GM21423 (cell line): ENCODE measurements at regions not wholly inside any gene's neighbourhood (a gene's known extent, or its start where the extent isn't known, plus 50 kb on each side); places are given as distances from the start of the nearest gene placed in this dataset.
A peak's percentile ranks its signal among the peaks of the same experiment; 100 is the strongest.
"Not testable (repeated sequence)": the region's sequence is repeated elsewhere in the genome, so short reads cannot be mapped to it uniquely, and the experiment has no call there.

ENCODE experiments used
- ATAC-seq: cut with Tn5 transposase; IDR thresholded peaks from one replicate; pipeline ENCODE4 v1.9.1; 2021; ENCODE audit warnings: mild to moderate bottlenecking, moderate library complexity; ENCODE audit not compliant: unreplicated experiment

DNA sequence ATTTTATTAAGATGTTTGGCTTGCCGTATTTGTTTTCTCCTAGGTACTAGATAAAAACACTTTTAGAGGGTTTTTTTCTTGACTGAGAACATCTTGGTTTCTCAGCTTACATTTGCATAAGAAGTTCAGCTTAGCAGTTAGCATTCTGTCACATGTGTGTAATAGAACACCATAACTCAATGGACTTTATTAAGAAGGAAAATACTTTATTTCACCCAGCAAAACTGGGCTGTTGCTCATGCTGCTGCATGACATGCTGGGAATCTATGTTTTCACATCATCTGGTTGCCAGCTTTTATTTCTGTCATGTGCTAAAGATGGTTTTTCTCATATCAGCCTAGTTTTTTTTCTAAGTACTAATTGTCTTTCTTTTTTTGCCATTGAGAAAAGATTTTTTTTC, 144.6 kb downstream of the UTRN start:
- no peak for ATAC-seq

DNA sequence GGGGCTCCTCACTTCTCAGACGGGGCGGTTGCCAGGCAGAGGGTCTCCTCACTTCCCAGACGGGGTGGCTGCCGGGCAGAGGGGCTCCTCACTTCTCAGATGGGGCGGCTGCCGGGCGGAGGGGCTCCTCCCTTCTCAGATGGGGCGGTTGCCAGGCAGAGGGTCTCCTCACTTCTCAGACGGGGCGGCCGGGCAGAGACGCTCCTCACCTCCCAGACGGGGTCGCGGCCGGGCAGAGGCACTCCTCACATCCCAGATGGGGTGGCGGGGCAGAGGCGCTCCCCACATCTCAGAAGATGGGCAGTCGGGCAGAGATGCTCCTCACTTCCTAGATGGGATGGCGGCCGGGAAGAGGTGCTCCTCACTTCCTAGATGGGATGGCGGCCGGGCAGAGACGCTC, 148.3 kb downstream of the UTRN start:
- ATAC-seq = not testable (repeated sequence)

DNA sequence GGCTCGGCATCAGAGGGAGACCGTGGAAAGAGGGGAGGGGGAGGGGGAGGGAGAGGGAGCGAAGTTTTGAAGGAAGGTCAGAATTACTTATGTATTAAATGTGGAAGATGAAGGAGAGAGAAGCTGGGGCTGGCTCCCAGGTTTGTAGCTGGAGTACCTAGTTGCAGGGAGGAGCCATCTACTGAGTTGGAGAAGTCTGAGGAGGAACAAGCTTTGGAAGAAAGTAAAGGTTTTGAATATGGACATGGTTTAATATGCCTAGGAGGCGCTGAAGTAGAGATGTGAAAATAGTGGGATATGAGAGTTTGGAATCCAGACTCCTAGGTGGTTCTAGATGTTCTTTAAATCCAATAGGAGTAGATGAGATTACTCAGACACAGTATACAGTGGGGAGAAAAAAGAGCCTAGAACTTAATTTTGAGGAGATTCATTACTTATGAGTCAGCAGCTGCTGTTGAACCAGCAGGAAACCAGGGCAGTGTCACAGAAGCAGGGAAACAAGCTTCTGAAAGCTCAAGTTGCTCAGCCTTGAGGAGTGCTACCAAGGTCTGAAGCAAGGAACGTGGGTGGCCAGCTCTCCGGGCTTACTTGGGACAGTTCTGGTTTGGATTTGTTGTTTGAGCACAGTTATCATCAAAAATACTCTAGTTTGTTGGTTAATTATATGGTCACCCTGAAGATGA, 149.3 kb downstream of the UTRN start:
- no peak for ATAC-seq

DNA sequence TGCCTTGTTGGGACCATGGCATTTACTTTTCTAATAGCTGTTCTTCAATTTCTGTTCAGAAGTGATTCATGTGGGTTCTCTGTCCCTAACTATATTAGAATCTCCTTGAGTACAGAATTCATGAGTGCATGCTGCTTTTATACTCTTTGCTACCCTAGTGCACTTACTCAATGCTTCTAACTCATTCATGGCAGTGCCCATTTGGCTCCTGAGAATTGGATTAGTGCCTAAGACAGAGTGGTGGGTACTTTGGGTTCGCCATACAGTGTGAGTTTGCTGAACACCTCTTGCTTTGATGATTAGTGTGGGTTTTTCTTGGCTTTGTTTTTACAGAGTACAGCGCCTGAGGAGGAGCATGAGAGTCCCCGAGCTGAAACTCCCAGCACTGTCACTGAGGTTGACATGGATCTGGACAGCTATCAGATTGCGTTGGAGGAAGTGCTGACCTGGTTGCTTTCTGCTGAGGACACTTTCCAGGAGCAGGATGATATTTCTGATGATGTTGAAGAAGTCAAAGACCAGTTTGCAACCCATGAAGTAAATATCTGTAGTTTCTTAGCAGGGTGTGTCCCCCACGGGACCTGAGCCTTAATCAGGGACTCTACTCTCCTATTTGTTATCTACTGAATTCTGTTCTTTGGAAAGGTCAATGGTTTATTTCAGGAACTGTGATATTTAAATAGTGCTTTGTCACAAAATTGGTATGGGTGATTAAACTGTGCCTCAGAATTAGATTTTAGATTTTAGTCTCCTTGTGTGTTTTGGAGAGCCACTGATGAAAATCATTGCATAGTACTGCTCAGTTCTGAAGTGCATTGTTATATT, 150.7 kb downstream of the UTRN start:
- ATAC-seq = no peak

DNA sequence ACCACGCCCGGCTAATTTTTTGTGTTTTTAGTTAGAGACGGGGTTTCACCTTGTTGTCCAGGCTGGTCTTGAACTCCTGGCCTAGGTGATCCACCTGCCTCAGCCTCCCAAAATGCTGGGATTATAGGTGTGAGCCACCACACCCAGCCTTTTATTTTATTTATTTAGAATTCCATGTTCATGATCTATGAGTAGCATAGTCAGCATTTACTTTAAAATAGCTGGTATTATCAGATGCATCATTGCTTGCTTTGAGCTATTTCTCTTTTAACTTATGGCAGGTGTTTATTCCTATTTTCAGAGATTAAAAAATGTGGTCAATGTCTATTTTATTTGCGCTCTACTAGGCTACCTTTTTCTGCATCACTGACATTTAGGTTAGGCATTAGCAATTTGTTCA, 152.0 kb downstream of the UTRN start:
- no peak for ATAC-seq

DNA sequence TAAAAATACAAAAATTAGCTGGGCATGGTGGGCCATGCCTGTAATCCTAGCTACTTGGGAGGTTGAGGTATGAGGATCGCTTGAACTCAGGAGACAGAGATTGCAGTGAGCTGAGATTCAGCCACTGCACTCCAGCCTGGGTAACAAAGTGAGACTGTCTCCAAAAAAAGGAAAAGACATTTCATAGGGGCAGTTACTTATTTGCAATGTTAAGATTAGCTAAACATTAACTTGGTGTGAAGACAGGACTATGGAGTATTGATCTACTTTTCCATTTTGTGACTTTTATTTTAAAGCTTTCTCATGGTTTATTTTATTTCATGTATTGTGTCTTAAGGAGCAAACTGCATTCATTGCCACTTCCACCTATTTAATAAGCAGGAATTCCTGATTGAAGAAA, 153.0 kb downstream of the UTRN start:
- no peak for ATAC-seq

DNA sequence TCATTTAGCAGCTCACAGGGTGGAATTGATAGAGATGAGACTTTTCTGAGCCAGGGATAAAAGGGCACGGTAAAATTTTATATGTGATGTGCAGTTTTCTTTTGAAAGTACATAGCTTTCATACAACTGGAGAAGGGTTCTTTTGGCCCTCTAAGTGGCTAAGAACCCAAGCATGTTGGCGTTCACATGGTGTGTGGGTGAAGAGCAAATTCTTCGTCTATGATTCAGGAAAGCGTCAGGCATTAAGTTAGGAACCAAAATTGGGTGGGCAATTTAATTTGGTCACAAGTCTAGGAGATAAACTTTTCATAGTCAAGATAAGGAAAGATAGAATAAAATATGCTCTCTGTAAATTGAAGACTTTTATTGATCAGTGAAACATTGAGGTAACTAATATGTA, 153.9 kb downstream of the UTRN start:
- no peak for ATAC-seq

DNA sequence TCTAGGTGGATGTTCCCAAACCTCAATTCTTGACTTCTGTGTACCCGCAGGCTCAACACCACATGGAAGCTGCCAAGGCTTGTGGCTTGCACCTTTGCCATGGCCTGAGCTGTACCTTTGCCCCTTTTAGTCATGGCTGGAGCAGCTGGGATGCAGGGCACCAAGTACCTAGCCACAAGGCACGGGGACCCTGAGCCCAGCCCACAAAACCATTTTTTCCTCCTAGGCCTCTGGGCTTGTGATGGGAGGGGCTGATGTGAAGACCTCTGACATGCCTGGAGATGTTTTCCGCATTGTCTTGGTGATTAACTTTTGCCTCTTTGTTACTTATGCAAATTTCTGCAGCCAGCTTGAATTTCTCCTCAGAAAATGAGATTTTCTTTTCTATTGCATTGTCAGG, 156.7 kb downstream of the UTRN start:
- not testable (repeated sequence) for ATAC-seq

DNA sequence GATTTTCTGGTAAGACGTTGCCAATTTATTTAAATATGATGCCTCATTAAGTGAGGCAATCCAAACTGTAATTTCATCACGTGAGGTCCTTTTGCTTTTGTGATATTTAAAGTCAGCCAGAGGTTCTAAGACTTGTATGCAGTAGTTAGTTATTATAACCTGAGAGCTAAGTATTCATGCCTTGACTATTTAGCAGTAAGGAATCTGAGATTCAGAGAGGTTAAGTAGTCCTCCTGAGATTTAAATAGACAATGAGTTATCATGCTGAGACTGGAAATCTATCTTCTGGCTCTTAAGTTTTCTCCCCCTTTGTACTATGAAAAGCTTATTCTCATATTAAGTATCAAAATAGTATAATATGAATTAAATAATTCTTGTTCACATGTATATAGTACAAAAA, 158.0 kb downstream of the UTRN start:
- ATAC-seq = no peak

DNA sequence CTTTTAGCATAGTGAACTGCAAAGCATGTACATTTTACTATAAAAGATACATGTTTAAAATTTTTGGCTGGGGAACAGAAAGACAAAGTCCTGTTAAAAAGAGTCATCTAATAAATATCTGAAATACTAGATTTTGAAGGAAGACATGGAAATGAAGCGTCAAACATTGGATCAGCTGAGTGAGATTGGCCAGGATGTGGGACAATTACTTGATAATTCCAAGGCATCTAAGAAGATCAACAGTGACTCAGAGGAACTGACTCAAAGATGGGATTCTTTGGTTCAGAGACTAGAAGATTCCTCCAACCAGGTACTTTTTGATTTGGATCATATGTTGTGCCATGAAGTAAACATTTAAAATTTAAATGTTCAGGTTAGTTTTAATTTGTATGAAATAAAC, 162.3 kb downstream of the UTRN start:
- no peak for ATAC-seq

DNA sequence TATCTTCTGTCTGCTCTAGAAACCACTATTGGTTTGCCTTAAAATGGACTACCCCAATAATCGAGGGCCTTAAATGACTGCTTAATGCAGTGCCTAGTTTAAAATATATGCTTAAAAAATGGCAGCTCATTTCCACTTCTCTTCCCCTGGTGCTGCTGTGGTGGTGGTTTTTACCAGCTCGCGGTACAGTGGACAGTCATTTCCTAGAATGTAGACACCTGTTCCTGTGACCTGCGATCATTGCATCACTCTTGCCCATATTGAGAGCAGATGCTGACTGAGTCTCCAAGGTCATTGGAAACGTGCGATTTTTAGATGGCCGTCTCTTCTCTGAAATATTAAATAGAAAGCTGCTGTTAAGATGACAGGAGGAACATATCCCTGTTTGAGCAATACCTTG, 164.1 kb downstream of the UTRN start:
- ATAC-seq = no peak

DNA sequence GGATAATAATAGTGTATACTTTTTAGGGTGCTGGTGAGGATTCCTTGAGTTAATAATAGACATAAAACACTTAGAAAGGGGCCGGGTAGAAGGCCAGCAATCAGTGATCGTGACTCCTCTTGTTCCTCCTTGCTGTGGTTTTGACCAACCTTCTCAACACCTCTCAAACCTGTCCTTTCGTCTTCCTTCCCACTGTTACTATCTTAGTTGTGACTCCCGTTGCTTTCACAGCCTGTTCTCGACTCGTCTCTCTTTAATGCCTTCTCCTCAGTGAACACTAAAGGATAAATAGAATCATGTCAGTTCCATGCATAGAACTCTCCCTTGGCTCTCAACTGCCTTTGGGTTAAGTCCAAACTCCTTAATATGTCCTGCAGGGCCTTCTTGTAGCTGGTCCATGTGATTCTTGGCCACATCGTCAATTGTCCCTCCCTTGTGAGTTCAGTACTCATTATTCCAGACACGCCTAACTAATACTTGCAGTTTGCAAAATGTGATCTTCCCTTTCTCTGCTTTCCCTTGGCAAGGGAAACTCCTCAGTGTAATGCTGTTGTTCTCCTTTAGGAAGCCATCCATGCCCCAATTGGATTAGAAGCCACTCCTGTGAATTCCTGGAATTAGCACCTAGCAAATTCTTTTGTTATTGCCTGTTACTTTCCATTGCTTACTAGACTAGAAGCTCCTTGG, 164.9 kb downstream of the UTRN start:
- ATAC-seq = no peak

DNA sequence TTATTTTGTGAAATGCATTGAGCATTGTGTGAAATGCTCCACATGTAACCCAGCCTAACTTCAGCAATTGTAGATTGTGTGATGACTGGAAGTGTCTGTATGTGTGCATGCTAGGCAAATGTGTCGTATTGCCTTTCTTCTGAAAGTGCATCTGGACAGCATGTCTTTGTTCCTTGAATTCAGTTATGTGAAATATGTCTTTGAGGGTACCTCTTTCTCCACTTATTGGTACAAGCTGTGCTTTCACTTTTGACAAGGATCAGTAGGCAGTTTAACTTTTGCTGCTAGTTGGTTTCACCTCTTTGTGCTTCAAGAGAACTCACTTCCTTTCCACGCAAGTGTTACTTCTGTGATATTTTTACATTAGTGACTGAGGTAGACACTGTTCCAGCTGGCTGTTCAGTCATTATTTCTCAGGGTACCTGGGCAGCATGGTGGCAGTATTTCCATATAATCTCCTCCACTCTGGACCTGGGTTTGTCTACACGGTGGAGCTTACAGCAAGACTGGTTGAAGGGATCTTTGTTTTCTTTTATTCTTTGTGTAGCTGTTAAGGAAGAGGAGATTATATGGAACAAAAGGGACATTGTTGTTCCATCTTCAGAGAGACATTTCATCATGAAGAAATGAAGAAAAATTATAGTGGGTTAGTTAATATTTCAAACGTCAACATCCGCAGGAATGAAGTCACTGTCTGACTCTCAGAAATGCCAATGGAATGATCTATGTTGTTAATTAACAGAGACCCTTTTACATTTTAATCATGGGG, 175.4 kb downstream of the UTRN start:
- peak; percentile 93 for ATAC-seq

DNA sequence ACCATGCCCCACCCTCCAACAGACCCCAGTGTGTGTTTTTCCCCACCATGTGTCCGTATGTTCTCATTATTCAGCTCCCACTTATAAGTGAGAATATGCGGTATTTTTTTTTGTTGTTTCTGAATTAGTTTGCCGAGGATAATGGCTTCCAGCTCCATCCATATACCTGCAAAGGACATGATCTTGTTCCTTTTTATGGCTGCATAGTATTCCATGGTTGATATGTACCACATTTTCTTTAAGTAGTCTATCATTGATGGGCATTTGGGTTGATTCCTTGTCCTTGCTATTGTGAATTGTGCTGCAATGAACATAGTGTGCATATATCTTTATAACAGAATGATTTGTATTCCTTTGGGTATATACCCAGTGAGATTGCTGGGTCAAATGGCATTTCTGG, 176.9 kb downstream of the UTRN start:
- no peak for ATAC-seq

DNA sequence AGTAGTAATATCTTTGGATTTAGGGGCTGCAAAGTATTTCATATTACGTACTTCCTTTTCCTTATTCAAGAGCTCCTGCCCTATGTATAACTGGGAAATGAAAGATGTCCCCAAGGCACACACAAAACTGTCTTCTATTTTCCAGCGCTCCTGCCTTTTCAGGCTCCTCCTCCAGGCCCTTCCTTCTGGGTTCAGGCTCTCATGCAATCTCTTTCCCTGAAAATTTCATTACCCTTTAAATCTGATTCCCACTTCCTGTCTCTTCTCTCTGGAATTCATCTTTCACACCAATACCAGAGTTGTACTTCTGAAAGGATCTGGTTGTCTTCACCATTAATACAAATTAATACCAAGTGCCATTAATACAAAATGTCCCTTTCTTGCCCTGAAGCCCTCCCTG, 181.6 kb downstream of the UTRN start:
- ATAC-seq = no peak

DNA sequence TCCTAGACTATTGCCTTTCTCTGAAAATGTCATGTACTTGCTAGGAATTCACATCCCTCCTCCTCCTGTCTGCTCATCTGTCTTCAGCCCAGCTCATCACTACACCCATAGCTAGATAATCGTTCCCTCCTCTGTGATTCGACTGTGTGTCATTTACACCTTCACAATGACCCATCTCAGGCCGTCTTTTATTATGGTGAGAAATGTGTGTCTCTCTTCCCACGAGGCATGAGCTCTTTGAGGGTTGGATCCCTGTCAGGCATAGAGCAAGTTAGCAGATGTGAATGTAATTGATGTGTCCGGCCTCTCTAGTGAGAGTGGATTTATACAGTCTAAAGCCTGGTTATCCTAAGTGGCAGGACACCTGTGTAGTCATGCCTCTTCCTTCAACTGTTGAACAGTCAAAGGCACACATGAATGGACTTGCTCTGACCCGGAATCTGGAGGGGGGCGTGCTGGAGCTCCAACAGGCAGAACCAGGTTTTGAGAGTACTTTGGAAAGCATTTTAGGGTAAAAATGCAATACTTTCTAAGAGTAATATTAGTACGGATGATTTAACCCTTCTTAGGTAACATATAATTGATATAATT, 182.1 kb downstream of the UTRN start:
- ATAC-seq = no peak

DNA sequence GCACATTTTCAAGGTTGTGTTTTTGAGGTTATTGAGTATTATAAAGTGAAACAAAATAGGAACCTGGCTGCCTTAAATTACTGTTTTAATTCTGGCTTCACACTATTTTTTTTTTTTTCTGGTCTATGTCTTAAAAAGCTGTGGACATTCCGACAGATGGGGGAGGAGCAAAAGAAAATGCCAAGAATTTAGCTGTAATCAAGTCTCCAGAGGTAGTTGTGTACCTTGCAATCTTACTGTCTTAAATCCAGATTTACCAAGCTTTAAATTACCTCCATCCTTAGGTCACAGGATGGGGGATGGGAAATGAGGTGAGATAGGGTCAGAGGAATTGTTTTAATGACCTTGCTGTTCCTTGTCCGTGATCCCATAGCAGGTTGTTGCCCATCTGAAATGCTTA, 182.8 kb downstream of the UTRN start:
- no peak for ATAC-seq

DNA sequence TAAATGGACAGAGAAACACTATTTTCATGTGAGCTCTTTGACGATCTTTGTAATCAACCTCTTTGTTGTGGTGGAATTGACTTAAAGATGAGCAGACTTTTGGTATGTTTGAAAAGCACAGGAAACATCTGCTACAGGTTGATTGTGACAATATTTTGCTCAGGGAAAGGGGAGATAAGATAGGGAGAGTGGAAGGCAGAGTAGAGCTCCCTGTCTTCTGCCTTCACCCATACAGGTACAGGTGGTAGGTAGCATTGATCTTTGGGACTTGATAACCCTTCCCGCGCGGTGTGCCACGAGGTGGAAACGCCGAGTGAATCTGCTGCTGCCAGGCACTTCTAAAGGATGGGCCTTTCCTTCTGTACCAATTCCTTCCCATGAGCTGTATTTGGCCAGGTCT, 183.6 kb downstream of the UTRN start:
- ATAC-seq = no peak

DNA sequence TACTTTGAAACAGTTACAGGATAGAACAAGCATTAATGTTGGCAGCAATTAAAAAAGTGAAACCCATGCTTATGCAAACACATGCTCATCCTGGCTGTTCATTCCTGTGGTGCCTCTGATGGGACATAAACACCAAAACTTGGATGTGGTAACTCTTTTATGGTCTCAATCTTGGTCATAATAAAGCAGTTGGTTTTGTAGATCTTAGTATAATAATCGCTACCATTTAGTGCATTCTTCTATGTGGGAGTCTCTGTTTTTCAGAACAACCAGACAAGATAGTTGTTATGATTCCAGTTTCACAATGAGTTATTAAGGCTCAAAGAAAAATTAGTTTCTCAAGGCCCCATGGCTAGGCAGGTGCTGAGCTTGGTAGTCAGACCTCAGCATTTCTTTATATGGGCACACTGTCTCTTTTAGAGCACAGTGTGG, 184.0 kb downstream of the UTRN start:
- peak; percentile 85 for ATAC-seq

DNA sequence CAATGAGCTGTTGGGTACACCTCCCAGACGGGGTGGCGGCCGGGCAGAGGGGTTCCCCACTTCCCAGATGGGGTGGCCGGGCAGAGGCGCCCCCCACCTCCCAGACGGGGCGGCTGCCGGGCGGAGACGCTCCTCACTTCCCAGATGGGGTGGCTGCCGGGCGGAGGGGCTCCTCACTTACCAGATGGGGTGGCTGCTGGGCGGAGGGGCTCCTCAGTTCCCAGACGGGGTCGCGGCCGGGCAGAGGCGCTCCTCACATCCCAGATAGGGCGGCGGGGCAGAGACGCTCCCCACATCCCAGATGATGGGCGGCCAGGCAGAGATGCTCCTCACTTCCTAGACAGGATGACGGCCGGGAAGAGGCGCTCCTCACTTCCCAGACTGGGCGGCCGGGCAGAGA, 185.1 kb downstream of the UTRN start:
- ATAC-seq = not testable (repeated sequence)

DNA sequence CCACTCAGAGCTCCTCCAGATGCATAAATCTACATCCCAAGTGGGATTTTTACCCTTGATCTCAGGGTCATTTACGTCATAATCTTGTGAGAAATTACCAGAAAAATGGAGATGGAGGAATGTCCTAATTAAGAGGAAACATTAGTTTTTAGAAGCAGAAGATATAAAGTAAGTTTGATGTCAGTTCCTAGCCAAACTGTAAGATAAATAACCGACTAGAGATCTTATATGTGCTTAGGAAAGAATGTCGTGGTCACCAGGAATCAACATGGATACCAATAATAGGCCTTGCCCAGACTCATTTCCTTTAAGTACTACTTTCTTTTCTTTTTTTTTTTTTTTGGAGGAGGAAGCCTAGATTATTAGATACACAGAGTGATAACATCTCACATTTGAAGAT, 186.9 kb downstream of the UTRN start:
- no peak for ATAC-seq
